Skin of body (tissue), 1 donor: ENCODE measurements at regions not wholly inside any gene's neighbourhood (a gene's known extent, or its start where the extent isn't known, plus 50 kb on each side); places are given as distances from the start of the nearest gene placed in this dataset.

Experiments used
- DNase-seq: peaks from one replicate; lab custom pipeline; 2025; lab: John Stamatoyannopoulos, UW

DNA sequence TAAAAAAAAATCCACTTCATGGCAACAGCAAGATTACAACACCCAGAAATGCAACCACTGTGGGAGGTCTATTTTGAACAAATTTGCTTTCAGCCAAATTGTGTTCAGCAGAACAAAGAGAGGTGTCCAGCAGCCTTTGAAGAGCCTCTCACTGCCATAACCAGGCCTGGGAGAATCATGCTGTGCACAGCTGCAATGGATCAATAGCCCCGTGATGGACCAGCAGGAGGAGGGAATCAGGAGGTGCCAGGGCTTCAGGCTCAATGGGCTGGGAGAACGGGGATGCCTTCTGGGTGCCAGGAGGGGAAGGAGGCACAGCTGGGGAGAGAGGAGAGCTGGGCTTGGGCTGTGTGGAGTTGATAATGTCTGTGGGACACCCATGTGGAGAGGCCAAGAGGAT, 366.2 kb upstream of the EEF2KMT start:
- no peak for DNase-seq

DNA sequence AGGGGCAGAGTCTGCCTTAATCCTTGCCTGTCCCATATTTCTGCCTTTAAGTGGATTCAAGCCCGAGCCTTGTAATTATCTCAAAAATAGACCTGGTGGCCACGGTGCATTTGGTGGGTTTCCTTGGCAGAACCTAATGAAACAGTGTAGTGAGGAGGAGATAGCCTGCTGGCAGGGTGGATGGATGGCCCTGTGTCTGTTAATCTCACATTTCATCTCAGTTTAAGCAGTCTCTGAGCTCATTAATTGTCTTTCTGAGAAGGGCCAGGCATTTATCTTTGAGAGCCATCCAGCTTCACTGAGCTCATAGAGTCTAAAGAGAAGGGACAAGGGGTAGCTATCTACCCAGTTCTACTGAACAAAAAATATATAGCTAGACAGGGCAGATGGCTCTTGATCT, 364.0 kb upstream of the EEF2KMT start:
- DNase-seq = no peak

DNA sequence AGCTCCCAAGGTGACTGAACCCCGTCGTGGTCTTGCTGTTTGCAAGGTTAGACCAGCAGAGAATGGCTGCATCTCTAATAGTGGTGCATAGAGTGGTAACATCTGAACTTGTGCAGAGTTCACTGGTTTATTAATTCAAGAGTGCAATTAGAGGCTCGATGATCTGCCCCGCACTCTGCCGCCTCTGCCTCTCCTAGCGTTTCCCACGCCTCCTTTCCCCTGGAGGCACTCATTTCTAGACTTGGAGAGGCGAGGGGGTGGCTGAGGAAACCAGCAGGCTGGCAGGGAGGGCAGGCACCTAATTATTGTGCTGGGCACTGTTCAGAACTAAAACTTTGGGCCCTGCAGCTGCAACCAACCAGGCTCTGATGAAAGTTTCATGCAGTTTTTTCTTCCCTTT, 363.5 kb upstream of the EEF2KMT start:
- no peak for DNase-seq

DNA sequence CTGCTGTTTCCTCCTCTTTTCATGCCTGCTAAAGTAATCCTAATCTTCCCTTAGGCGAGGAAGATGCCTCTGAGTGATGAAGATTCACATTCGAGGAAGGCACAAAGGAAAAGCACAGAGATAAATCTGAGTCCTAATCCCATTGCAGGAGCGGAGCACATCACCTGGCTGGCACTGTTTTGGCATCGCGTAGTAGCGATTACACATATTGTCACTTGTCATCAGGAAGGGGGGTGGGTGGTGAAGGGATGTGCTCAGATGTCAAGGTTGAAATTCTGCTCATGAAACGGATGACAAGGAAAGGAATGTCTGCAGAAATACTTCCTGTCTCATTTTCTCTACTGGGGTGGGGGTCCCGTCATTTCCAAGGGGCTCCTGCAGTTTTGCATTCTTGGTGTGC, 363.1 kb upstream of the EEF2KMT start:
- no peak for DNase-seq

- no peak for DNase-seq
Measured at GRCh38 chr16:5459863-5460262, 362.3 kb upstream of the EEF2KMT start.

DNA sequence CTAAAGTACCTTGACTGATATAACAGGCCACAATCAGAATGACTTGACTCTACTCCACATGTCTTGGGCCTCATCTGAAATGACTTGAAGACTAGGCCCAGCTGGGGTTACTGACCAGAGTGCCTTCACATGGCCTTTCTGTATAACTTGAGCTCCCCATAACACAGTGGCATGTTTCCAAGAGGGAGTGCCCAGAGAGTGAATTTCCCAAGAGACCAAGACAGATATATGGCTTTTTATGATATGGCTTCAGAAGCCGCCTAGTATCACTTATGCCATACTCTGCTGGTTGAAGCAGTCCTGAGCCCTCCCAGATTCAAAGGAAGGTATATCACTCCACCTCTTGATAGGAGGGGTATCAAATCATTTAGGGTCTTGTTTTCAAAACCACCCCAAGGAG, 357.5 kb upstream of the EEF2KMT start:
- no peak for DNase-seq

DNA sequence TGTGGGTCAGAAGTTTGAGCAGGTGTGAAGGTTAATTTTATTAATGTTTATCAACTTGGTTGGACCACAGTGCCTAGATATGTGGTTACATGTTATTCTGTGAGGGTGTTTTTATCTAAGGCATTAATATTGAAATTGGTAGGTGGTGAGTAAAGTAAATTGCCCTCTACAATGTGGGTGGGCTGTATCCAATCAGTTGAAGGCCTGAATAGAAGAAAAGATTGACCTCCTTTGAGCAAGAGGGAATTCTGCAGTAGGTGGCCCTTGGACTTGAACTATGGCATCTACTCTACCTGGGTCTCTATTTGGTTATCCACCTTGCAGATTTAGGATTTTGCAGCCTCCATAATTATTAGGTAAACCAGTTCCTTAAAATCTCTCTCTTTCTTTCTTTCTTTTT, 356.8 kb upstream of the EEF2KMT start:
- DNase-seq = no peak

GRCh38 chr16:5451641-5452040, 354.0 kb upstream of the EEF2KMT start:
- no peak for DNase-seq

DNA sequence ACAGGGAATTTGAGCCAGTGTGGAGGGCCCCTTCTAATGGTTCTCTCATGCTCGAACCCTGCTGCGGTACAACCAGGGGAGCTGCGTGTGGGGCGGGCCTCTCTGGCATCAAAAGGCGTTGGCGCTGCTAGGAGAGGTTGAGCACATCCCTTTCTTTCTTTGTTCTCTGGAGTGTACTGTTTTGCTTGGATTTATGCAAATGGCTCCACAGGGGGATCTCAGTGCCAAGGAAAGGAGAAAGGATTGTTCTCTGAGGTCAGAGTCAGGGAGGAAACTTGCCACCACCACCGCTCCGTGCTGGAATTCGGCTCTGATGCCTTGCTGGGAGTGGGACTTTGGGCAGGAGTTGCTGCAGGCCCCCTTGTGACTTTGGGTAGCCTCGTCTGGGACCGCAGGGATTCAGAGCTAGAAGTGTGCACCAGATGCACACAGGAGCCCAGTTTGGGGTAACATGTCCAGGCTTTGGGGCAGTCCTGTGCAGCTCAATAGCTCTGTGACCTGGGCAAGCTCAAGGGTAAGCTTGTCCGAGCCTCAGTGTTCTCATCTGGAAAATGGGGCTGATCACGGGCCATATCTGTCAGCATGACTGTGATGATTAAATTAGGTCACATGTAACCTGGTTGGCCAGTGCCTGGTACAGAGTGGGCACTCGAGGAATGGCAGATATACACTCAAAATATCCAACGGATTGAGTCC, 353.0 kb upstream of the EEF2KMT start:
- no peak for DNase-seq

- DNase-seq = no peak
Measured at GRCh38 chr16:5449901-5450300, 352.3 kb upstream of the EEF2KMT start.

DNA sequence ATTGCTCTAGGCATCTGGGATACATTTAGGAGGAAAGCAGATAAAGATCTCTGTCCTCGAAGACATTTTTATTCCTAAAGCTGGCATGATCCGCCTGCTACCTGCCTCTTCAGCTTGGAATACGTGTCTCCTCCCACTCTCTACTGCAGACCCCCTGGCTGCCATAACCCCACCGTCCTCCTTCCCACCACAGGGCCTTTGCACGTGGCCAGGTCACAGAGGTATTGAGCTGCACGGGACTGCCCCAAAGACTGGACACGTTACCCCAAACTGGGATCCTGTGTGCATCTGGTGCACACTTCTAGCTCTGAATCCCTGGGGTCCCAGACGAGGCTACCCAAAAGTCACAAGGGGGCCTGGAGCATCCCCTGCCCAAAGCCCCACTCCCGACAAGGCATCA, 351.2 kb upstream of the EEF2KMT start:
- DNase-seq = no peak

GRCh38 chr16:5447734-5448133, 350.1 kb upstream of the EEF2KMT start:
- DNase-seq = no peak

DNA sequence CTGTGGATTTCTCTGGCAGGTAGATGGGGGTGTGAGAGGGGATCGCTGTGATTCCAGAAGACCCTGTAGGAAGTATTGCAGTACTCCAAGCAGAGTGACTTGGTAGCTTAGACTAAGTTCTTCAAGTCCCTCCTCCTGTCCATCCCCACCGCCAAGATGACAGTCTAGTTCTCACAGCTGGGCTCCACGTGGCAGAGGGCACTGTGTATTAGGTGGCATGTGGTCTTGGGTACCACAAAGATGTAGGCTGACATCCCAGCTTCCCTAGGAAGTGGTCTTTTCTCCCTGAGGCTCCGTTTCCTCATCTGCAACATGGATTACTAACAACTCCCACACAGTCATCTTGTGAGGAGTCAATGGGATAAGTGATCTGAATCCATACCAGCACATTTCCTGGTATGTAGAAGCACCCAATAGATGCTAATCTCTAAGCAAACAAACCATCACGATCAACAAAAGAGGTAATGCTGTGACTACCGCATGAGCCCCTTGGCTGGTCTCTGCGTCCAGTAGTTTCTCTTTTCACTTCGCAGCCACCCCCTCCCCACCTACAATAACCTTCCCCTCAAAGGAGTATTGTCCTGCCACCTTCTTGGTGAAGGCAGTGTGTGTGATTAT, 349.1 kb upstream of the EEF2KMT start:
- DNase-seq = no peak

DNA sequence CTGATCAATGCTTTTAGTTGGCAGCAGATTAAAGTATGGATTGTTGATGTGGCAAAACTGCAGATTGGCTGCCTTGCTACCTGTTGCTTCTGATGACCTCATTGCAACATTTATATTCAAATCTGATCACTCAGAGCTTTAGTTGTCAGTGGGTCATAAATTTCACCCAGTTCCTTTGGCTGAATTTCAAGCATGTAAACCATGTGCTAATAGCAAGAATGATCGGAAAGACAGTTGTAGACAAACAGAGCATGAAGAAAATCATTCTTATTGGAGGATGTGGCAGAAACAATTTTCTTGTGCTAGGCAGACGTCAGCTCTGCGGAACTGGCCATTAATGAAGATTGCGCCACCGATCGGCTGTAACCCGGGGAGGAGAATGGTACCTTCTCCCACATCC, 346.6 kb upstream of the EEF2KMT start:
- no peak for DNase-seq

- no peak for DNase-seq
Measured at GRCh38 chr16:5442986-5443385, 345.4 kb upstream of the EEF2KMT start.

DNA sequence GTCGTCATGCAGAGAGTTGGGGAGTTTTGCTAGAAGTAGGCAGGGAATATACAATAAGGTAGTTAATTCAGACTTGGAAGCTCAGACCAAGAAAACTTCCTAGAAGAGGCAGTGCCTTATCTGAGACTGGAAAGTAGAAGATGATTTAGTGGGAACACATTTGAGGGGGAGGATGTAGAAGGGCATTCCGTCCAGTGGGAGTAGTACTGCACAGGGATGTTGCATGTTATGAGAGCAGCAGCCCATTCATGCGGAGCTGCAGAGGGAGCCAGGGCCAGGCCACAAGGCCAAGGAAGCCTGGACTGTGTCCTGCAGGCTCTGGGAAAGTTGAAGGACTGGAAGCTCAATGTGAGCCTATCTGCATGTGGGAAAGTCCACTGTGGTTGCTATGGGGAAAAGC, 344.5 kb upstream of the EEF2KMT start:
- no peak for DNase-seq

- DNase-seq = no peak
Measured at GRCh38 chr16:5438591-5438990, 341.0 kb upstream of the EEF2KMT start.

- no peak for DNase-seq
Measured at GRCh38 chr16:5433587-5433986, 336.0 kb upstream of the EEF2KMT start.

GRCh38 chr16:5432166-5432565, 334.6 kb upstream of the EEF2KMT start:
- DNase-seq = no peak

DNA sequence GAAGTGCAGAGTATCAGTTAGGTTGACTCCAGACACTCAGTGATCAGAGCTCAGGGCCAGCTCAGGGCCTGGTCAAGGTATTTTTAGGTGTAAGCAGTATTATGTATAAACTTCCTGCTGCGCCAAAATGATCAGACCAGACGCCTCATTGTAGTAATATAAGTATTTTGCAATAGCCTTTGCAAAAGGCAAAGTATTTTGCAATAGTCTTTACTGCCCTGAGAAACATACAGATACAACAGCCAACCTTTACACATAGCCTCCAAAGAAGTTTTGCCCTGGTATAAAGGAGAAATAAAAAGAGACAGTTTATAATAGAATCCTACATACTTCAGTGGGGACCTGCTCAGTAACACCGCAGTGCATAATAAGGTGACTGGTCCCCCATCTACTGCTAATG, 333.0 kb upstream of the EEF2KMT start:
- DNase-seq = no peak

- no peak for DNase-seq
Measured at GRCh38 chr16:5428932-5429331, 331.3 kb upstream of the EEF2KMT start.

DNA sequence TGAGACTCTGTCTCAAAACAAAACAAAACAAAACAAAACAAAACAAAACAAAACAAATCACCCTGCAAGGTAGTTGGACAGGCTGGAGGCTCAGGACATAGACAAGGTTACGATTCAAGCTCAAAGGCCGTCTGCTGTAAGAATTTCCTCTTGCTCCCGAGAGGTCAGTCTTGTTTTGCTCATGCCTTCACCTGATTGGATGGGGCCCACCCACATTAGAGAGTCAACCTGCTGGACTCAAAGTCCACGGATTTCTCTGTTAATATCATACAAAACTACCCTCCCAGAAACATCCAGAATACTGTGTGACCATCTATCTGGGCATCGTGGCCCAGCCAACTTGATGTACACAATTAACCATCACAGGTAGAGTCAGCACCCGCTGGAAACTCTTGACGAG, 330.0 kb upstream of the EEF2KMT start:
- no peak for DNase-seq

GRCh38 chr16:5422643-5423496, 325.3 kb upstream of the EEF2KMT start:
- no peak for DNase-seq
